ENCODE measurements at regions not wholly inside any gene's neighbourhood (a gene's known extent, or its start where the extent isn't known, plus 50 kb on each side); places are given as distances from the start of the nearest gene placed in this dataset.
A peak's percentile ranks its signal among the peaks of the same experiment; 100 is the strongest.

- Histone ChIP-seq H3K27ac (replicated peaks; ENCODE audit: low read length) (no peak overlapping the region), H3K14ac (ENCODE audit: low read length) (no peak overlapping the region), H3K9ac (ENCODE audit: low read depth, low read length, poor library complexity) (no peak overlapping the region), H2BK15ac (ENCODE audit: low read length) (no peak overlapping the region), H3K4me1 (ENCODE audit: control insufficient read depth in 2 of 2, insufficient read depth in 1 of 2, low read depth in 1 of 2, low read length in 2 of 2) (peaks cover 3% of the 10 kb centered on the region in 2 donors), H3K9me3 (replicated peaks in 1 of 2; ENCODE audit: control insufficient read depth in 2 of 2, insufficient read depth in 1 of 2, low read depth in 1 of 2, low read length in 2 of 2) (no peaks in the 10 kb centered on the region), H3K23ac (ENCODE audit: low read depth, low read length, poor library complexity) (no peak overlapping the region), H3K36me3 (replicated peaks in 1 of 2; ENCODE audit: control insufficient read depth in 2 of 2, insufficient read depth in 2 of 2, low read length in 2 of 2) (no peaks in the 10 kb centered on the region), H2BK12ac (ENCODE audit: low read length) (no peak overlapping the region), H2AK5ac (ENCODE audit: low read depth, low read length) (no peak overlapping the region), H3K79me1 (ENCODE audit: low read depth, low read length) (no peaks in the 10 kb centered on the region), H4K8ac (ENCODE audit: low read depth, low read length) (no peak overlapping the region), H3K4me3 (ENCODE audit: low read length in 2 of 2) (no peak overlapping the region), H2BK120ac (ENCODE audit: low read depth, low read length) (no peak overlapping the region), H3K18ac (ENCODE audit: low read length) (no peak overlapping the region), H4K91ac (ENCODE audit: low read depth, low read length, poor library complexity) (no peak overlapping the region), H3K4me2 (ENCODE audit: insufficient read depth, low read length, poor library complexity, severe bottlenecking) (no peak overlapping the region), H2AFZ (ENCODE audit: low read length) (no peak overlapping the region), H3K4ac (ENCODE audit: low read length) (no peak overlapping the region), H2BK5ac (ENCODE audit: low read length) (no peak overlapping the region), H3K27me3 (ENCODE audit: control insufficient read depth in 3 of 3, insufficient read depth in 3 of 3, low read depth in 1 of 3, low read length in 3 of 3) (peaks cover 0 to 2% (median 0%) of the 10 kb centered on the region in 3 experiments)
- WGBS, 2 donors (ENCODE audit: extremely low coverage in 2 of 2, insufficient read length in 2 of 2, insufficient replicate concordance in 1 of 2) = 100% methylated on average over 2 of the region's 5 CpGs; no CpG with 5 or more reads in 1 of the 2 donors
- no peak for DNase-seq (ENCODE audit: low spot score)
These were observed 348.8 kb downstream of the METTL4 start for GRCh38 chr18:2222270-2223185.

- DNase-seq (ENCODE audit: low spot score) = peak; percentile 37
These were observed 347.9 kb downstream of the METTL4 start for GRCh38 chr18:2223449-2223848.

GRCh38 chr18:2223849-2224248, 347.5 kb downstream of the METTL4 start:
- H3K4ac ChIP-seq (ENCODE audit: low read length) = no peak overlapping the region
- no peak overlapping the region for H3K27ac ChIP-seq (replicated peaks; ENCODE audit: low read length)
- H3K27me3 ChIP-seq (ENCODE audit: control insufficient read depth in 3 of 3, insufficient read depth in 3 of 3, low read depth in 1 of 3, low read length in 3 of 3) = peaks cover 0 to 2% (median 0%) of the 10 kb centered on the region in 3 experiments
- no peak overlapping the region for H3K4me2 ChIP-seq (ENCODE audit: insufficient read depth, low read length, poor library complexity, severe bottlenecking)
- H2AK5ac ChIP-seq (ENCODE audit: low read depth, low read length) = no peak overlapping the region
- DNase-seq (ENCODE audit: low spot score) = peak; percentile 18
- no peaks in the 10 kb centered on the region for H3K36me3 ChIP-seq (replicated peaks in 1 of 2; ENCODE audit: control insufficient read depth in 2 of 2, insufficient read depth in 2 of 2, low read length in 2 of 2)
- no peak overlapping the region for H3K23ac ChIP-seq (ENCODE audit: low read depth, low read length, poor library complexity)
- H3K14ac ChIP-seq (ENCODE audit: low read length) = no peak overlapping the region
- no peaks in the 10 kb centered on the region for H3K79me1 ChIP-seq (ENCODE audit: low read depth, low read length)
- no peak overlapping the region for H2BK12ac ChIP-seq (ENCODE audit: low read length)
- H3K9ac ChIP-seq (ENCODE audit: low read depth, low read length, poor library complexity) = no peak overlapping the region
- H3K9me3 ChIP-seq (replicated peaks in 1 of 2; ENCODE audit: control insufficient read depth in 2 of 2, insufficient read depth in 1 of 2, low read depth in 1 of 2, low read length in 2 of 2) = no peaks in the 10 kb centered on the region
- peaks cover 3% of the 10 kb centered on the region in 2 donors for H3K4me1 ChIP-seq (ENCODE audit: control insufficient read depth in 2 of 2, insufficient read depth in 1 of 2, low read depth in 1 of 2, low read length in 2 of 2)
- H4K91ac ChIP-seq (ENCODE audit: low read depth, low read length, poor library complexity) = no peak overlapping the region
- H2BK5ac ChIP-seq (ENCODE audit: low read length) = no peak overlapping the region
- H2BK120ac ChIP-seq (ENCODE audit: low read depth, low read length) = no peak overlapping the region
- no peak overlapping the region for H2AFZ ChIP-seq (ENCODE audit: low read length)
- no peak overlapping the region for H2BK15ac ChIP-seq (ENCODE audit: low read length)
- H3K4me3 ChIP-seq (ENCODE audit: low read length in 2 of 2) = no peak overlapping the region
- H3K18ac ChIP-seq (ENCODE audit: low read length) = no peak overlapping the region
- no peak overlapping the region for H4K8ac ChIP-seq (ENCODE audit: low read depth, low read length)
- WGBS, 2 donors (ENCODE audit: extremely low coverage in 2 of 2, insufficient read length in 2 of 2, insufficient replicate concordance in 1 of 2) = no CpG with 5 or more reads among the region's 2 CpGs

More at GRCh38 chr18:2223449-2223848, 347.9 kb downstream of the METTL4 start:
- no CpG with 5 or more reads among the region's 5 CpGs for WGBS, 2 donors (ENCODE audit: extremely low coverage in 2 of 2, insufficient read length in 2 of 2, insufficient replicate concordance in 1 of 2)
- no peak overlapping the region for H3K9ac ChIP-seq (ENCODE audit: low read depth, low read length, poor library complexity)
- H3K4me3 ChIP-seq (ENCODE audit: low read length in 2 of 2) = no peak overlapping the region
- peaks cover 3% of the 10 kb centered on the region in 2 donors for H3K4me1 ChIP-seq (ENCODE audit: control insufficient read depth in 2 of 2, insufficient read depth in 1 of 2, low read depth in 1 of 2, low read length in 2 of 2)
- no peak overlapping the region for H2BK12ac ChIP-seq (ENCODE audit: low read length)
- no peaks in the 10 kb centered on the region for H3K9me3 ChIP-seq (replicated peaks in 1 of 2; ENCODE audit: control insufficient read depth in 2 of 2, insufficient read depth in 1 of 2, low read depth in 1 of 2, low read length in 2 of 2)
- H2BK15ac ChIP-seq (ENCODE audit: low read length) = no peak overlapping the region
- H3K36me3 ChIP-seq (replicated peaks in 1 of 2; ENCODE audit: control insufficient read depth in 2 of 2, insufficient read depth in 2 of 2, low read length in 2 of 2) = no peaks in the 10 kb centered on the region
- H3K4me2 ChIP-seq (ENCODE audit: insufficient read depth, low read length, poor library complexity, severe bottlenecking) = no peak overlapping the region
- H3K27ac ChIP-seq (replicated peaks; ENCODE audit: low read length) = no peak overlapping the region
- no peak overlapping the region for H3K14ac ChIP-seq (ENCODE audit: low read length)
- no peak overlapping the region for H3K4ac ChIP-seq (ENCODE audit: low read length)
- H2BK5ac ChIP-seq (ENCODE audit: low read length) = no peak overlapping the region
- no peaks in the 10 kb centered on the region for H3K79me1 ChIP-seq (ENCODE audit: low read depth, low read length)
- no peak overlapping the region for H4K91ac ChIP-seq (ENCODE audit: low read depth, low read length, poor library complexity)
- peak overlapping the region; percentile 21 for H2AFZ ChIP-seq (ENCODE audit: low read length)
- H3K18ac ChIP-seq (ENCODE audit: low read length) = no peak overlapping the region
- H4K8ac ChIP-seq (ENCODE audit: low read depth, low read length) = no peak overlapping the region
- no peak overlapping the region for H3K23ac ChIP-seq (ENCODE audit: low read depth, low read length, poor library complexity)
- H3K27me3 ChIP-seq (ENCODE audit: control insufficient read depth in 3 of 3, insufficient read depth in 3 of 3, low read depth in 1 of 3, low read length in 3 of 3) = peaks cover 0 to 2% (median 0%) of the 10 kb centered on the region in 3 experiments
- H2AK5ac ChIP-seq (ENCODE audit: low read depth, low read length) = no peak overlapping the region
- no peak overlapping the region for H2BK120ac ChIP-seq (ENCODE audit: low read depth, low read length)

- Histone ChIP-seq H3K4me2 (ENCODE audit: insufficient read depth, low read length, poor library complexity, severe bottlenecking) (no peak overlapping the region), H3K9me3 (replicated peaks in 1 of 2; ENCODE audit: control insufficient read depth in 2 of 2, insufficient read depth in 1 of 2, low read depth in 1 of 2, low read length in 2 of 2) (no peaks in the 10 kb centered on the region), H3K27ac (replicated peaks; ENCODE audit: low read length) (no peak overlapping the region), H4K8ac (ENCODE audit: low read depth, low read length) (no peak overlapping the region), H3K4me1 (ENCODE audit: control insufficient read depth in 2 of 2, insufficient read depth in 1 of 2, low read depth in 1 of 2, low read length in 2 of 2) (no peaks in the 10 kb centered on the region), H4K91ac (ENCODE audit: low read depth, low read length, poor library complexity) (no peak overlapping the region), H3K4me3 (ENCODE audit: low read length in 2 of 2) (no peak overlapping the region), H3K27me3 (ENCODE audit: control insufficient read depth in 3 of 3, insufficient read depth in 3 of 3, low read depth in 1 of 3, low read length in 3 of 3) (no peaks in the 10 kb centered on the region), H2BK120ac (ENCODE audit: low read depth, low read length) (no peak overlapping the region), H2BK12ac (ENCODE audit: low read length) (no peak overlapping the region), H3K23ac (ENCODE audit: low read depth, low read length, poor library complexity) (no peak overlapping the region), H2AFZ (ENCODE audit: low read length) (no peak overlapping the region), H3K4ac (ENCODE audit: low read length) (no peak overlapping the region), H3K79me1 (ENCODE audit: low read depth, low read length) (no peaks in the 10 kb centered on the region), H3K9ac (ENCODE audit: low read depth, low read length, poor library complexity) (no peak overlapping the region), H2AK5ac (ENCODE audit: low read depth, low read length) (no peak overlapping the region), H2BK15ac (ENCODE audit: low read length) (no peak overlapping the region), H3K14ac (ENCODE audit: low read length) (no peak overlapping the region), H3K36me3 (replicated peaks in 1 of 2; ENCODE audit: control insufficient read depth in 2 of 2, insufficient read depth in 2 of 2, low read length in 2 of 2) (no peaks in the 10 kb centered on the region), H3K18ac (ENCODE audit: low read length) (no peak overlapping the region), H2BK5ac (ENCODE audit: low read length) (no peak overlapping the region)
- no CpG with 5 or more reads among the region's 2 CpGs for WGBS, 2 donors (ENCODE audit: extremely low coverage in 2 of 2, insufficient read length in 2 of 2, insufficient replicate concordance in 1 of 2)
- DNase-seq (ENCODE audit: low spot score) = no peak
These were observed 335.1 kb downstream of the METTL4 start for GRCh38 chr18:2236232-2236631.
